ENCODE measurements at regions not wholly inside any gene's neighbourhood (a gene's known extent, or its start where the extent isn't known, plus 50 kb on each side); places are given as distances from the start of the nearest gene placed in this dataset.
A peak's percentile ranks its signal among the peaks of the same experiment; 100 is the strongest.

DNA sequence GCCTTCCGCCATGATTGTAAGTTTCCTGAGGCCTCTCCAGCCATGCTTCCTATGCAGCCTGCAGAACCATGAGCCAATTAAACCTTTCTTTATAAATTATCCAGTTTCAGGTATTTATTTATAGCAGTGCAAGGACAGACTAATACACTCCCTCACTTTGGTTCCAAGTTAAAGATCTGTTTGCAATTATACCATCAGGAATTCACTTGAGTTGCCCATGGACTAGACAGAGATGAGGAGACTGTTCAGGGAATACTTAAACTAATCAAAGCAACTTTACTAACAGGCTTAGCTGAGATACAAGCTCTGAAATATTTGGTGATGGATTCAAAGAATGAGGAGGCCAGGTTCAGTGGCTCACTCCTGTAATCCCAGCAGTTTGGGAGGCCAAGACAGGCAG lies 190.0 kb downstream of the MTCL1 start:
- TF ChIP-seq, protein P1, sequence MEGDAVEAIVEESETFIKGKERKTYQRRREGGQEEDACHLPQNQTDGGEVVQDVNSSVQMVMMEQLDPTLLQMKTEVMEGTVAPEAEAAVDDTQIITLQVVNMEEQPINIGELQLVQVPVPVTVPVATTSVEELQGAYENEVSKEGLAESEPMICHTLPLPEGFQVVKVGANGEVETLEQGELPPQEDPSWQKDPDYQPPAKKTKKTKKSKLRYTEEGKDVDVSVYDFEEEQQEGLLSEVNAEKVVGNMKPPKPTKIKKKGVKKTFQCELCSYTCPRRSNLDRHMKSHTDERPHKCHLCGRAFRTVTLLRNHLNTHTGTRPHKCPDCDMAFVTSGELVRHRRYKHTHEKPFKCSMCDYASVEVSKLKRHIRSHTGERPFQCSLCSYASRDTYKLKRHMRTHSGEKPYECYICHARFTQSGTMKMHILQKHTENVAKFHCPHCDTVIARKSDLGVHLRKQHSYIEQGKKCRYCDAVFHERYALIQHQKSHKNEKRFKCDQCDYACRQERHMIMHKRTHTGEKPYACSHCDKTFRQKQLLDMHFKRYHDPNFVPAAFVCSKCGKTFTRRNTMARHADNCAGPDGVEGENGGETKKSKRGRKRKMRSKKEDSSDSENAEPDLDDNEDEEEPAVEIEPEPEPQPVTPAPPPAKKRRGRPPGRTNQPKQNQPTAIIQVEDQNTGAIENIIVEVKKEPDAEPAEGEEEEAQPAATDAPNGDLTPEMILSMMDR (IDR thresholded peaks at IDR 0.05; ENCODE audit: unreplicated experiment) = no peak
- DNase-seq = no peak
- intact Hi-C loops (cut with micrococcal nuclease; ENCODE audit: unreplicated experiment) = loop anchor here (10.0 kb wide), 1 partner anchor 191 kb away; the partner anchor contains the start of gene MTCL1
- CTCF ChIA-PET = interaction anchor here (0.7 kb wide), 1 partner anchor 294 kb away, joined by 3 read pairs; no protein-coding TSS in a partner anchor
- Mint-ChIP-seq H3K36me3 (ENCODE audit: insufficient read depth, unreplicated experiment) (peaks cover 9% of the 10 kb centered on the region), H3K27me3 (ENCODE audit: unreplicated experiment) (no peaks in the 10 kb centered on the region), H3K4me1 (ENCODE audit: low read depth, unreplicated experiment) (peaks cover 40% of the 10 kb centered on the region), H3K4me3 (ENCODE audit: low read depth, unreplicated experiment) (no peak overlapping the region), H3K9me3 (ENCODE audit: low read depth, unreplicated experiment) (no peaks in the 10 kb centered on the region), H3K27ac (ENCODE audit: unreplicated experiment) (no peak overlapping the region)
- BruUV-seq (replicated peaks) = no TSS peak

DNA sequence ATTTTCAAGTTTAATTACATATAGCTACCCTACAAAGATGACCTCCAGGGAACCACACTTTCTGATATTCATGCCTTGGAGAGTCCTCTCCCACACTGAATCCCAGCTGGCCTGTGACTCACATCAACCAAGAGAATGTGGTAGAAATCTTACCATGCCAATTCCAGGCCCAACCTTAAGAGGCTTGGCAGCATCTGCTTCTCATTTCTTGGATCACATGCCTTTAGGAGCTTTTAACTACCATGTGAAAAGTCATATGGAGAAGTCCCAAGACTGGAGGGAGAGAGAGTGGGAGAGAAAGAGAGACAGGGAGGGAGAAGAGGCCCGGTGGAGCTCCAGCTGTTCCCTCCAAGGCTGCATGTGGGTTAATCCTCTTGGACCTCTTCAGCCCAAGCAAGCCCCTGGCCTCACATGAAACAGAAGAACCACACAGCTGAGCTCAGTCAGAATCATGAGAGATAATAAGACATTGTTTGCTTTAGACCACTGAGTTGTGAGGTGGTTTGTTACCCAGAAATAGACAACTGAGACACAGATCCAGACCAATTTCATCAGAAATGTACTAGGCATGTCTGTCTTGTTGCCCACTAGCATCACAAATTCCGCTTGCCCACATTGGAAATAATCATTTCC lies 190.7 kb downstream of the MTCL1 start:
- H3K4me1 Mint-ChIP-seq (ENCODE audit: low read depth, unreplicated experiment) = peaks cover 40% of the 10 kb centered on the region
- TF ChIP-seq, protein P1 (IDR thresholded peaks at IDR 0.05; ENCODE audit: unreplicated experiment) = no peak
- no peaks in the 10 kb centered on the region for H3K9me3 Mint-ChIP-seq (ENCODE audit: low read depth, unreplicated experiment)
- no peak for DNase-seq
- no peaks in the 10 kb centered on the region for H3K27me3 Mint-ChIP-seq (ENCODE audit: unreplicated experiment)
- no TSS peak for BruUV-seq (replicated peaks)
- no peak overlapping the region for H3K27ac Mint-ChIP-seq (ENCODE audit: unreplicated experiment)
- CTCF ChIA-PET = interaction anchor here (0.6 to 0.7 kb wide), 2 partner anchors 95 to 293 kb away, joined by 3 read pairs; no protein-coding TSS in a partner anchor
- intact Hi-C loops (cut with micrococcal nuclease; ENCODE audit: unreplicated experiment) = loop anchor here (10.0 kb wide), 1 partner anchor 191 kb away; the partner anchor contains the start of gene MTCL1
- no peak overlapping the region for H3K4me3 Mint-ChIP-seq (ENCODE audit: low read depth, unreplicated experiment)
- H3K36me3 Mint-ChIP-seq (ENCODE audit: insufficient read depth, unreplicated experiment) = peaks cover 1% of the 10 kb centered on the region

DNA sequence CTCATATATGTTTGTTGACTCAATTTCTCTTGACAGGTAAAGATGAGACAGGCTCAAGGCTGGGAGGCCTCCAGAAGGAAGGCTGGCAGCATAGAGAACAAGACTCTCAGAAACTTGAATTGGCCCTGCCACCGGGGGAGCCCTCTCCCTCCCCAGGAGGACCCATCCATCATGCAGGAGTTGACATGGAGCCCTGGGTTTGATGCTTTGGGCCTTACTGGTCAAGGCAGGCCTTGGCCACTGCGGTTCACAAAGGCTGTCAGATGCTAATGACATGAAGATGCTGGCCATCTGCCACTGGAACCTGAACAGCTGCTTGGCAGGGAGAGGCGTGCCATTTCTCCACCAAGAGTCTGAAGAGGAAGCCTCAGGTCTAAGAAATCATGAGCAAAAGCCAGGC lies 193.6 kb downstream of the MTCL1 start:
- no TSS peak for BruUV-seq (replicated peaks)
- intact Hi-C loops (cut with micrococcal nuclease; ENCODE audit: unreplicated experiment) = loop anchor here (10.0 kb wide), 1 partner anchor 194 kb away; the partner anchor contains the start of gene MTCL1
- peak; percentile 25 for DNase-seq
- H3K4me1 Mint-ChIP-seq (ENCODE audit: low read depth, unreplicated experiment) = peaks cover 31% of the 10 kb centered on the region
- no peaks in the 10 kb centered on the region for H3K36me3 Mint-ChIP-seq (ENCODE audit: insufficient read depth, unreplicated experiment)
- CTCF ChIA-PET = no interaction called here
- H3K27ac Mint-ChIP-seq (ENCODE audit: unreplicated experiment) = no peak overlapping the region
- TF ChIP-seq, protein P1 (IDR thresholded peaks at IDR 0.05; ENCODE audit: unreplicated experiment) = peak; percentile 28
- no peaks in the 10 kb centered on the region for H3K27me3 Mint-ChIP-seq (ENCODE audit: unreplicated experiment)
- H3K4me3 Mint-ChIP-seq (ENCODE audit: low read depth, unreplicated experiment) = no peak overlapping the region
- H3K9me3 Mint-ChIP-seq (ENCODE audit: low read depth, unreplicated experiment) = peaks cover 6% of the 10 kb centered on the region

DNA sequence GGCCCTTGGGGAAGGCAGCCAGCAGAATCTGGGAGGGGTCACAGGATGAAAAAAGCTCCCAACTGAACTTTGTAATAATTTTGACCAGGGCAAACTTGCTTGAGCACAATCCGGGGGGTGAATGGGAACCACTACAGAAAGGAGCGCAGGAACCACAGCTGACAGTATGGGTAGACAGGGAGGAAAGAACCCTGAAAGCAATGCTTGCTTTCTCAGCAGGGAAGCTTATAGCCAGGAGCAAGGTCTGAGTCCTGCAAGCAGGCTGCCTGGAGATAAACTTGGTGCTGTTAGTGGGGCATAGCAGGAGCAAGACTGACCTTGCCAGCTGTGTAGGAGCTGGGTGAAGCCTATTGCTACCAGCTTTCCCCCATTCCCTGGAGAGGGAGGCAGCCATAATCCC lies 195.2 kb downstream of the MTCL1 start:
- DNase-seq = no peak
- intact Hi-C loops (cut with micrococcal nuclease; ENCODE audit: unreplicated experiment) = no loop called here
- no TSS peak for BruUV-seq (replicated peaks)
- no peaks in the 10 kb centered on the region for H3K36me3 Mint-ChIP-seq (ENCODE audit: insufficient read depth, unreplicated experiment)
- H3K4me3 Mint-ChIP-seq (ENCODE audit: low read depth, unreplicated experiment) = no peak overlapping the region
- CTCF ChIA-PET = interaction anchor here (0.6 to 1.3 kb wide), 3 partner anchors 100 to 1886 kb away, joined by 3 to 6 read pairs (median 4); no protein-coding TSS in a partner anchor
- H3K27ac Mint-ChIP-seq (ENCODE audit: unreplicated experiment) = no peak overlapping the region
- TF ChIP-seq, protein P1 (IDR thresholded peaks at IDR 0.05; ENCODE audit: unreplicated experiment) = no peak
- no peaks in the 10 kb centered on the region for H3K27me3 Mint-ChIP-seq (ENCODE audit: unreplicated experiment)
- peaks cover 23% of the 10 kb centered on the region for H3K4me1 Mint-ChIP-seq (ENCODE audit: low read depth, unreplicated experiment)
- H3K9me3 Mint-ChIP-seq (ENCODE audit: low read depth, unreplicated experiment) = peaks cover 15% of the 10 kb centered on the region

Data from Calu3 (cell line).